H1 (cell line): ENCODE measurements at regions not wholly inside any gene's neighbourhood (a gene's known extent, or its start where the extent isn't known, plus 50 kb on each side); places are given as distances from the start of the nearest gene placed in this dataset.

Experiments
- CHD2 ChIP-seq: IDR thresholded peaks from 2 replicates; pipeline ENCODE4 v1.6.1; 2012; ENCODE audit warnings: low read length, improper control_type of control experiment
- FOSL1 ChIP-seq: IDR thresholded peaks from 2 replicates; pipeline ENCODE4 v1.6.1; 2011; ENCODE audit warnings: mild to moderate bottlenecking, low read depth, low read length, moderate library complexity; ENCODE audit not compliant: insufficient read depth
- KDM4A ChIP-seq: IDR thresholded peaks from one replicate; pipeline ENCODE4 v1.7.1; 2012; ENCODE audit warnings: low read depth, mild to moderate bottlenecking, moderate library complexity, low read length, inconsistent platforms; ENCODE audit not compliant: severe bottlenecking
- POLR2A ChIP-seq, 2 experiments: IDR thresholded peaks; 1 replicate in 1 of 2; 2 replicates in 1 of 2; pipeline ENCODE4 v1.6.1; 2011; ENCODE audit warnings: low read depth in 2 of 2, low read length in 2 of 2, mild to moderate bottlenecking in 2 of 2; ENCODE audit errors: control extremely low read depth in 1 of 2
- ZNF274 ChIP-seq: IDR thresholded peaks from 2 replicates; pipeline ENCODE4 v1.7.0; 2012; ENCODE audit warnings: low read length, borderline replicate concordance; ENCODE audit errors: extremely low read depth

GRCh38 chr14:27256805-27257204 is 659.0 kb upstream of the NOVA1 start (continued):
- no peak for TF ChIP-seq CHD2
- no peak for TF ChIP-seq KDM4A
- TF ChIP-seq FOSL1: no peak
- no peak for TF ChIP-seq POLR2A (IDR thresholded peaks at IDR 0.05; ENCODE audit: control extremely low read depth in 1 of 2, low read depth in 2 of 2, low read length in 2 of 2)
- no peak for TF ChIP-seq ZNF274
